ENCODE measurements at regions not wholly inside any gene's neighbourhood (a gene's known extent, or its start where the extent isn't known, plus 50 kb on each side); places are given as distances from the start of the nearest gene placed in this dataset.

DNA sequence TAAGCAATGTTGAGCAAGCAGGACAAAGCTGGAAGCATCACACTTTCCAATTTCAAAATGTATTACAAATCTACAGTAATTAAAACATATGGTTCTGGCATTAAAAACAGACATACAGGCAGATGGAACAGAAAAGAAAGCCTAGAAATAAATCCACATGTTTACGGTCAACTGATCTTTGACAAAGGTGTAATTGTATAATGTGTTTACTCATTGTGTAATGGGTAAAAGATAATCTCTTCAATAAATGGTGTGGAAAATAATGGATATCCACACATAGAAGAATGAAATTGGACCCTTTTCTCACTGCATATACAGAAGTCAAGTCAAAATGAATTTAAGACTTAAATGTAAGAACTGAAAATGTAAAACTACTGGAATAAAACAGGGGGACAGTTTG is 394.2 kb downstream of the ANKRD50 start:
- intact Hi-C loops (cut with DNase I) = no loop called here
- Histone ChIP-seq H3K27ac (no peak overlapping the region), H3K4me3 (no peak overlapping the region), H3K4me1 (peaks cover 0 to 3% (median 0%) of the 10 kb centered on the region in 9 donors), H3K9me3 (no peaks in the 10 kb centered on the region), H3K36me3 (no peaks in the 10 kb centered on the region), H3K27me3 (no peaks in the 10 kb centered on the region)
- ATAC-seq (no peak), DNase-seq (no peak)
- 99 to 100% methylated on average over 1 of the region's 1 CpG for WGBS, 2 donors
- TF ChIP-seq, protein P1, sequence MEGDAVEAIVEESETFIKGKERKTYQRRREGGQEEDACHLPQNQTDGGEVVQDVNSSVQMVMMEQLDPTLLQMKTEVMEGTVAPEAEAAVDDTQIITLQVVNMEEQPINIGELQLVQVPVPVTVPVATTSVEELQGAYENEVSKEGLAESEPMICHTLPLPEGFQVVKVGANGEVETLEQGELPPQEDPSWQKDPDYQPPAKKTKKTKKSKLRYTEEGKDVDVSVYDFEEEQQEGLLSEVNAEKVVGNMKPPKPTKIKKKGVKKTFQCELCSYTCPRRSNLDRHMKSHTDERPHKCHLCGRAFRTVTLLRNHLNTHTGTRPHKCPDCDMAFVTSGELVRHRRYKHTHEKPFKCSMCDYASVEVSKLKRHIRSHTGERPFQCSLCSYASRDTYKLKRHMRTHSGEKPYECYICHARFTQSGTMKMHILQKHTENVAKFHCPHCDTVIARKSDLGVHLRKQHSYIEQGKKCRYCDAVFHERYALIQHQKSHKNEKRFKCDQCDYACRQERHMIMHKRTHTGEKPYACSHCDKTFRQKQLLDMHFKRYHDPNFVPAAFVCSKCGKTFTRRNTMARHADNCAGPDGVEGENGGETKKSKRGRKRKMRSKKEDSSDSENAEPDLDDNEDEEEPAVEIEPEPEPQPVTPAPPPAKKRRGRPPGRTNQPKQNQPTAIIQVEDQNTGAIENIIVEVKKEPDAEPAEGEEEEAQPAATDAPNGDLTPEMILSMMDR (IDR thresholded peaks at IDR 0.05) = no peak

DNA sequence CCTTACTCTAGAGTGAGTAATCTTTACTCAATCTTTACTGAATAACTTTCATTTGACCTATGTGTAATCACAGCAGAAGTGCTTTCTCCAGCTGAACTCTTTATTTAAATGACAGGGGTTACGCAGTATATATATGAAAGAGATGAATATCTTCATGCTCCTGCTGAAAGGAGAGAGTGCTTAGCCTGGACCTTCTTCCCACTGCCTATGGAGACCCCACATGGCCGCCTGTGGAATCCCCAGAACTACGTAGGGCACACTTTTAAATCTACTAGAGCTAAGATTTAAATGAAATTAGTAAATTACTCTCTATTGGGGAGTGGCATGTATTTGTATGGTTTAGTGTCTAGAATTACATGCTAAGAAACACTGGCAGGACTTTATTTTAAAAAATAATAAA is 391.2 kb downstream of the ANKRD50 start:
- no peak overlapping the region for H3K4me3 ChIP-seq
- H3K9me3 ChIP-seq = no peaks in the 10 kb centered on the region
- TF ChIP-seq, protein P1 (IDR thresholded peaks at IDR 0.05) = no peak
- H3K36me3 ChIP-seq = no peaks in the 10 kb centered on the region
- H3K4me1 ChIP-seq = peaks cover 0 to 3% (median 0%) of the 10 kb centered on the region in 9 donors
- H3K27ac ChIP-seq = no peak overlapping the region
- H3K27me3 ChIP-seq = no peaks in the 10 kb centered on the region
- no peak for ATAC-seq
- 68 to 78% methylated on average over 3 of the region's 3 CpGs for WGBS, 2 donors
- intact Hi-C loops (cut with DNase I) = loop anchor here in 2 of 10 donors (5.0 to 10.0 kb wide), 2 partner anchors 1217 to 1219 kb away; no protein-coding TSS in a partner anchor
- no peak for DNase-seq

DNA sequence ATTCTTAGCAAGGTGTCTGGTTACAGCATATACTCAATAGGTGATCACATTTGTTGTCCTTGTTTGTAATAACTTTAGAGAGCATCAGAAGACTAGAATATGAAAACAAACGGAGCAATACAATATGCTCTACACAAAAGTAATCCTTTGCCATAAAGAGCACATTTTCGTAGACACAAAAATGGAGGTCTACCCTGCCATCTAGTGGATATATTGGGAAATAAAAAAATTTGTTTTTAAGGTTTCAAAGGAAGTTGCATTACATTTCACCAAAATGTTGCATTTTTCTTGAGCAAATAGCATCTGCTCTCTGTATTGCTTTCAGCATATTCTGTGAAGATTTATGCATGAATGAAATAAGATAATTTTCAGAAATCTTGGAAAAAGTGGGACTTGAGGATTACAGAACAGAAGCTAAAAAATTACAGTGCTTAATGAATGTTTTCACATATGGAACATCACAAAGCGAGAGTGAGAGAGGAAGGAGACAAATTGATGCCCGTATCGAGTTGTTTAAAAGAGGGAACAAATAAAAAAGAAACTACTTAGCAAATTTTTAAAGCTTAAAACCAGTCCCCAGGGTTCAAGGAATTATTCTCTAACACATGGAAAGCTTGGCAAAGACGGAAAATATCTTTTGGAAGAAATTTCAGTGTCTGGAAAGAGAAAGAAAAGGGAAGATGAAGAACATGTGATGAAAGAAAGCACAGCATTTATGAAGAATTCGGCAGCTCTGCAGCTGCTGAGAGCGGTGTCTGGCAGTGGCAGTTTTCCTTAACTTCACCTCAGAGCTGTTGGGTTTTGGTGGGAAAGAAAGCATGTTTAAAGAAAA is 390.1 kb downstream of the ANKRD50 start:
- Histone ChIP-seq H3K9me3 (no peaks in the 10 kb centered on the region), H3K36me3 (no peaks in the 10 kb centered on the region), H3K27me3 (no peaks in the 10 kb centered on the region), H3K4me3 (peak overlapping the region in 6 of 10 donors; percentile 5 to 26 (median 26)), H3K27ac (no peak overlapping the region), H3K4me1 (peaks cover 0 to 3% (median 0%) of the 10 kb centered on the region in 9 donors)
- ATAC-seq (peak in 1 of 8 donors; percentile 57), DNase-seq (no peak)
- WGBS, 2 donors = 39 to 41% methylated on average over 8 of the region's 8 CpGs
- intact Hi-C loops (cut with DNase I) = loop anchor here in 2 of 10 donors (5.0 to 10.0 kb wide), 2 partner anchors 1218 to 1220 kb away; no protein-coding TSS in a partner anchor
- TF ChIP-seq, protein P1 (IDR thresholded peaks at IDR 0.05) = peak; percentile 29 to 74 (median 65)

DNA sequence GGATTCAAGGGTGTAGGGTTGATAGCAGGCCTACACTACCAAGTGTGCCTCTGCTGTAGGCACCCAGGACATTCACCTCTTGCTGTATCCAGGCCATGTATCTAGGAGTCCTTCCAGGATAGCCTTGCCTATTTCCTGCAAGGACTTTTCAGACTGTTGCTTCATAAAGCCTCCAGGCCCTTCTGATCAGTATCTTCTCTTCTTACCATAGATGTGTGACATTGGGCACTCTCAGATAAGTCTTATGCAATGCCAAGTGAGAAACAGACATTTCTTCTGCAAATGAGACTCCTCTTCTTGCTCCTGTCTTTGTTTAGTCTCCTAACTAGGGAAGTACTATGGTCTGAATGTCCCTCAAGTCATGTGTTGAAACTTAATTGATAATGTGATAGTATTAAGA is 386.8 kb downstream of the ANKRD50 start:
- Histone ChIP-seq H3K27me3 (no peaks in the 10 kb centered on the region), H3K36me3 (no peaks in the 10 kb centered on the region), H3K4me1 (peaks cover 0 to 3% (median 0%) of the 10 kb centered on the region in 9 donors), H3K9me3 (no peaks in the 10 kb centered on the region), H3K4me3 (no peak overlapping the region), H3K27ac (no peak overlapping the region)
- no peak for ATAC-seq
- TF ChIP-seq, protein P1 (IDR thresholded peaks at IDR 0.05) = no peak
- intact Hi-C loops (cut with DNase I) = loop anchor here in 2 of 10 donors (5.0 to 10.0 kb wide), 2 partner anchors 917 to 1221 kb away; no protein-coding TSS in a partner anchor
- DNase-seq = no peak
